ENCODE measurements at regions not wholly inside any gene's neighbourhood (a gene's known extent, or its start where the extent isn't known, plus 50 kb on each side); places are given as distances from the start of the nearest gene placed in this dataset.
"Not testable (repeated sequence)": the region's sequence is repeated elsewhere in the genome, so short reads cannot be mapped to it uniquely, and the experiment has no call there.

DNA sequence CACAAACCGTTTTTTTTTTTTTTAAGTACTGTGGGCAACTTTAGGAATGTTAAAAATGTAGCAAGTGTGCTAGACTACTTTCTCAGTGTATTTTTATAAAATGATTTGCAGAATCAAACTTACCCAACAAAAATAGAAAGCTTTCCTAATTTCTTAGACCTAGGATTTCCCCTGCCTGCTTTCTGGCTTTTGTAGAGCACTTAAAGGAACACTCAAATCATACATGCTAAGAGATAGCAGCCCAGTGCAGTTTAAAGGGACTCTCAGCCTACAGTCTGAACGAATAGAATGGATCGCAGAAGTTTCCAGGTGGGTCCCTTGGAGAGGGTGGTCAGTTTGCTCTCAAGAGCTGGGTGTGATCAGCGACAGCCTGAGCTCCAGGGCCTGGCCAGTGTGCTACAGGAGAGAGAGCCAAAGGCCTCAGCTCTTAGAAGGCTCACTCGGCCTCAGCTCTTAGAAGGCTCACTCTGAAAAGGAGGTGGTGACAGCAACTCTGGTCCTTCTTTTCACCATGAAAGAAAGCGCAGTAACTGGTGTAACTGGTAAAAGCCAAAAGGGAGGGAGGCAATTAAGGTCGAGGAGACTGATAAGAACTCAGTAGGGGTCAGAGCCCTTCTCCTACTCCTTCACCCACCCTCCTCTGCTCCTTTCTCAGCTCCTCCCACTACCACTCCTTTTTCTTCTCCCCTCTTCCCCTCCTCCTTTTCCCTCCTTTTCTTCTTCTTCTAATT is 142.4 kb downstream of the ZFP64 start:
- H3K4me3 ChIP-seq (ENCODE audit: insufficient read length, low read depth) = no peak overlapping the region
- no peaks in the 10 kb centered on the region for H3K27me3 ChIP-seq (ENCODE audit: insufficient read depth, insufficient read length)
- no peaks in the 10 kb centered on the region for H3K9me3 ChIP-seq (ENCODE audit: insufficient read depth, low read length)
- peak; percentile 38 for DNase-seq (ENCODE audit: low read depth, low spot score)
- no peaks in the 10 kb centered on the region for H3K36me3 ChIP-seq (ENCODE audit: insufficient read depth, insufficient read length, low read length)
- no peak for TF ChIP-seq SUZ12 (IDR thresholded peaks at IDR 0.05; ENCODE audit: extremely low read depth, insufficient read depth, insufficient read length)
- no peak for TF ChIP-seq ZNF274 (IDR thresholded peaks at IDR 0.05; ENCODE audit: low read depth, low read length)
- no peak for TF ChIP-seq YY1 (IDR thresholded peaks at IDR 0.05; ENCODE audit: insufficient read depth, insufficient read length)
- peak overlapping the region; percentile 54 for H3K9ac ChIP-seq (ENCODE audit: insufficient read length, low read depth)
- H3K4me1 ChIP-seq (ENCODE audit: insufficient read depth, insufficient read length) = peaks cover 6% of the 10 kb centered on the region

GRCh38 chr20:52047811-52048764 is 143.5 kb downstream of the ZFP64 start:
- peak; percentile 80 for DNase-seq (ENCODE audit: low read depth, low spot score)
- Histone ChIP-seq H3K4me1 (ENCODE audit: insufficient read depth, insufficient read length) (peaks cover 4% of the 10 kb centered on the region), H3K4me3 (ENCODE audit: insufficient read length, low read depth) (no peak overlapping the region), H3K9me3 (ENCODE audit: insufficient read depth, low read length) (no peaks in the 10 kb centered on the region), H3K27me3 (ENCODE audit: insufficient read depth, insufficient read length) (no peaks in the 10 kb centered on the region), H3K9ac (ENCODE audit: insufficient read length, low read depth) (peak overlapping the region; percentile 54), H3K36me3 (ENCODE audit: insufficient read depth, insufficient read length, low read length) (no peaks in the 10 kb centered on the region)
- TF ChIP-seq SUZ12 (IDR thresholded peaks at IDR 0.05; ENCODE audit: extremely low read depth, insufficient read depth, insufficient read length) (no peak), ZNF274 (IDR thresholded peaks at IDR 0.05; ENCODE audit: low read depth, low read length) (no peak), YY1 (IDR thresholded peaks at IDR 0.05; ENCODE audit: insufficient read depth, insufficient read length) (no peak)

GRCh38 chr20:52041966-52042365 is 149.6 kb downstream of the ZFP64 start:
- H3K4me1 ChIP-seq (ENCODE audit: insufficient read depth, insufficient read length) = peaks cover 2% of the 10 kb centered on the region

DNA sequence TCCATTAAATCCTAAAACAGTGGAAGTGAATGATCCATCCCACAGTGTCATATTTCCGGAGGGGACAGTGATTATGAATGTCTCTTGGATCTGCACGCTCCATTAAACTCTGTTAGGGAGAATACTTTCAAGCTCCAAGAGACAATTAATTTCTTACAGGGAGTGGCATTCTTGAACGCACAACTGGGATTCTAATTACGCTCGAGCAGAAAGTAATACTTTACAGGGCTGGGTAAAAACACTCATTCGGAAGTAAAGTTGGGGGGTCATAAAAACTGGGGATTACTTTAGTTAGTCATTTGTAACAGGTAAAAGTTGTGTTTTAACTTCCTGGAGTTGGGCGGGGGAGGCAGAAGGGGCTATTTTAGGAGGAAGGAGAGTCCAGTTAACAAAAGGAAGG is 151.8 kb downstream of the ZFP64 start:
- Histone ChIP-seq H3K27me3 (ENCODE audit: insufficient read depth, insufficient read length) (no peaks in the 10 kb centered on the region), H3K36me3 (ENCODE audit: insufficient read depth, insufficient read length, low read length) (no peaks in the 10 kb centered on the region), H3K9me3 (ENCODE audit: insufficient read depth, low read length) (no peaks in the 10 kb centered on the region), H3K9ac (ENCODE audit: insufficient read length, low read depth) (no peak overlapping the region), H3K4me3 (ENCODE audit: insufficient read length, low read depth) (no peak overlapping the region), H3K4me1 (ENCODE audit: insufficient read depth, insufficient read length) (no peaks in the 10 kb centered on the region)
- TF ChIP-seq SUZ12 (IDR thresholded peaks at IDR 0.05; ENCODE audit: extremely low read depth, insufficient read depth, insufficient read length) = no peak
- no peak for TF ChIP-seq YY1 (IDR thresholded peaks at IDR 0.05; ENCODE audit: insufficient read depth, insufficient read length)
- no peak for TF ChIP-seq ZNF274 (IDR thresholded peaks at IDR 0.05; ENCODE audit: low read depth, low read length)
- DNase-seq (ENCODE audit: low read depth, low spot score) = no peak

More at GRCh38 chr20:52041966-52042365, 149.6 kb downstream of the ZFP64 start:
- Histone ChIP-seq H3K36me3 (ENCODE audit: insufficient read depth, insufficient read length, low read length) (no peaks in the 10 kb centered on the region), H3K4me3 (ENCODE audit: insufficient read length, low read depth) (no peak overlapping the region), H3K9ac (ENCODE audit: insufficient read length, low read depth) (no peak overlapping the region), H3K9me3 (ENCODE audit: insufficient read depth, low read length) (no peaks in the 10 kb centered on the region), H3K27me3 (ENCODE audit: insufficient read depth, insufficient read length) (no peaks in the 10 kb centered on the region)
- TF ChIP-seq SUZ12 (IDR thresholded peaks at IDR 0.05; ENCODE audit: extremely low read depth, insufficient read depth, insufficient read length) (no peak), ZNF274 (IDR thresholded peaks at IDR 0.05; ENCODE audit: low read depth, low read length) (no peak), YY1 (IDR thresholded peaks at IDR 0.05; ENCODE audit: insufficient read depth, insufficient read length) (no peak)
- no peak for DNase-seq (ENCODE audit: low read depth, low spot score)

DNA sequence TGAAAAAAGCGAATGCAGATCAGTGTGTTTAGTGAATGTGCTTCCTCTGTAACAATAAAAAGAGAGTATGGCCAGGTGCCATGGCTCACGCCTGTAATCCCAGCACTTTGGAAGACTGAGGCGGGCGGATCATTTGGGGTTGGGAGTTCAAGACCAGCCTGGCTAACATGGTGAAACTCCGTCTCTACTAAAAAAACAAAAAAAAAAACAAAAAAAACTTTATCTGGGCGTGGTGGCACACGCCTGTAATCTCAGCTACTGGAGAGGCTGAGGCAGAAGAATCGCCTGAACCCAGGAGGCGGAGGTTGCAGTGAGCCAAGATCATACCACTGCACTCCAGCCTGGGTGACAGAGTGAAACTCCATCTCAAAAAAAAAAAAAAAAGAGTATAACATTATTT is 152.9 kb downstream of the ZFP64 start:
- not testable (repeated sequence) for H3K4me3 ChIP-seq (ENCODE audit: insufficient read length, low read depth); H3K9me3 ChIP-seq (ENCODE audit: insufficient read depth, low read length); DNase-seq (ENCODE audit: low read depth, low spot score); H3K4me1 ChIP-seq (ENCODE audit: insufficient read depth, insufficient read length); H3K36me3 ChIP-seq (ENCODE audit: insufficient read depth, insufficient read length, low read length); H3K27me3 ChIP-seq (ENCODE audit: insufficient read depth, insufficient read length); H3K9ac ChIP-seq (ENCODE audit: insufficient read length, low read depth)

GRCh38 chr20:52037370-52037769 is 154.2 kb downstream of the ZFP64 start:
- H3K36me3 ChIP-seq (ENCODE audit: insufficient read depth, insufficient read length, low read length) = no peaks in the 10 kb centered on the region
- no peak for DNase-seq (ENCODE audit: low read depth, low spot score)
- no peaks in the 10 kb centered on the region for H3K4me1 ChIP-seq (ENCODE audit: insufficient read depth, insufficient read length)
- H3K9ac ChIP-seq (ENCODE audit: insufficient read length, low read depth) = no peak overlapping the region
- H3K4me3 ChIP-seq (ENCODE audit: insufficient read length, low read depth) = no peak overlapping the region
- TF ChIP-seq ZNF274 (IDR thresholded peaks at IDR 0.05; ENCODE audit: low read depth, low read length) (no peak), SUZ12 (IDR thresholded peaks at IDR 0.05; ENCODE audit: extremely low read depth, insufficient read depth, insufficient read length) (no peak), YY1 (IDR thresholded peaks at IDR 0.05; ENCODE audit: insufficient read depth, insufficient read length) (no peak)
- no peaks in the 10 kb centered on the region for H3K27me3 ChIP-seq (ENCODE audit: insufficient read depth, insufficient read length)
- no peaks in the 10 kb centered on the region for H3K9me3 ChIP-seq (ENCODE audit: insufficient read depth, low read length)

DNA sequence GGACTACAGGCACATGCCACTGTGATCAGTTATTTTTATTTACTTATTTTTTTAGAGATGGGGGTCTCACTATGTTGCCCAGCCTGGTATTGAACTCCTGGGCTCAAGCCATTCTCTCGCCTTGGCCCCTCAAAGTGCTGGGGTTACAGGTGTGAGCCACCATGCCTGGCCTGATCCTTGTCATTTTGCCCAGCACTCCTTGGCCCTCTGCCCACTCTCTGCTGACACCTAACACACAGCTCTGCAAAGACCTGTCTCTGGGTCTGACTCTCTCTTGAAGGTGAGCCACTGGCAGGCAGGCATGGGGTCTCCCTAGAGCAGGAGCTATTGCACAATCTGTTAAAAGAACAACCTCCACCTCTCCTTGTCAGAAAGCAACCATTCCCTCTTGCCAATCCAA is 155.6 kb downstream of the ZFP64 start:
- no peak for DNase-seq (ENCODE audit: low read depth, low spot score)
- no peak overlapping the region for H3K9ac ChIP-seq (ENCODE audit: insufficient read length, low read depth)
- no peaks in the 10 kb centered on the region for H3K36me3 ChIP-seq (ENCODE audit: insufficient read depth, insufficient read length, low read length)
- TF ChIP-seq ZNF274 (IDR thresholded peaks at IDR 0.05; ENCODE audit: low read depth, low read length) = no peak
- no peak for TF ChIP-seq YY1 (IDR thresholded peaks at IDR 0.05; ENCODE audit: insufficient read depth, insufficient read length)
- TF ChIP-seq SUZ12 (IDR thresholded peaks at IDR 0.05; ENCODE audit: extremely low read depth, insufficient read depth, insufficient read length) = no peak
- no peaks in the 10 kb centered on the region for H3K9me3 ChIP-seq (ENCODE audit: insufficient read depth, low read length)
- no peaks in the 10 kb centered on the region for H3K4me1 ChIP-seq (ENCODE audit: insufficient read depth, insufficient read length)
- no peaks in the 10 kb centered on the region for H3K27me3 ChIP-seq (ENCODE audit: insufficient read depth, insufficient read length)
- H3K4me3 ChIP-seq (ENCODE audit: insufficient read length, low read depth) = no peak overlapping the region

All from NT2/D1 (cell line).